ENCODE measurements at regions not wholly inside any gene's neighbourhood (a gene's known extent, or its start where the extent isn't known, plus 50 kb on each side); places are given as distances from the start of the nearest gene placed in this dataset.

DNA sequence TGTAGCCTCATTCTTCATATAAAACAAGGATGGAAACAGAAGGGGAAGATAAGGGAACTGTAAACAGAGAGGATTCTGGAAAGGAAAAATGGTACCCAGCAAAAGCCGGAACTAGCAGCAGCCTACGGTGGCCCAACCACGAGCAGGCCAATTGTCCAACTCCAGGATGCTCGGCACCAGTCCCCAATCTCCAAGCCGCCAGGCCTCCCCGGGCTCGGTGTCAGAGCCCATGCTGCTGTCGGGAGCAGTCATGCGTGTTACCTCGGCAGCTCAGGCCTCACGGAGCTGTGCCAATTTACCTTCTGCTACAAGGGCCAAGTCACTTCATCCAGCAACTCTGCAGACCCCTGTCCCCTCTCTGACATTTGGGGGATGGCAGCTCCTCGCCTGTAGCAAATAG is 130.8 kb downstream of the ZBTB18 start:
- Histone ChIP-seq H3K4me1 (replicated peaks in 1 of 2) (no peaks in the 10 kb centered on the region), H3K27me3 (no peaks in the 10 kb centered on the region)

GRCh38 chr1:244183037-244183436 is 132.0 kb downstream of the ZBTB18 start:
- intact Hi-C loops (cut with DNase I): no loop called here
- DNase-seq: no peak
- Histone ChIP-seq H3K36me3 (replicated peaks in 1 of 2) (no peaks in the 10 kb centered on the region), H3K4me3 (no peak overlapping the region), H3K27ac (no peak overlapping the region), H3K9me3 (replicated peaks in 1 of 3) (no peaks in the 10 kb centered on the region), H3K27me3 (no peaks in the 10 kb centered on the region), H3K4me1 (replicated peaks in 1 of 2) (no peaks in the 10 kb centered on the region)
- TF ChIP-seq POLR2A (IDR thresholded peaks at IDR 0.05) (no peak), CTCF (IDR thresholded peaks at IDR 0.05) (no peak)
- WGBS, 4 donors: 81 to 88% (median 86%) methylated on average over 7 of the region's 7 CpGs

More for the DNA sequence above, 130.8 kb downstream of the ZBTB18 start:
- TF ChIP-seq CTCF (IDR thresholded peaks at IDR 0.05) (no peak), POLR2A (IDR thresholded peaks at IDR 0.05) (no peak)
- Histone ChIP-seq H3K9me3 (replicated peaks in 1 of 3) (no peaks in the 10 kb centered on the region), H3K4me3 (no peak overlapping the region), H3K27ac (no peak overlapping the region), H3K36me3 (replicated peaks in 1 of 2) (no peaks in the 10 kb centered on the region)
- 90 to 94% (median 92%) methylated on average over 10 to 12 of the region's 12 CpGs for WGBS, 4 donors
- intact Hi-C loops (cut with DNase I): no loop called here
- no peak for DNase-seq

DNA sequence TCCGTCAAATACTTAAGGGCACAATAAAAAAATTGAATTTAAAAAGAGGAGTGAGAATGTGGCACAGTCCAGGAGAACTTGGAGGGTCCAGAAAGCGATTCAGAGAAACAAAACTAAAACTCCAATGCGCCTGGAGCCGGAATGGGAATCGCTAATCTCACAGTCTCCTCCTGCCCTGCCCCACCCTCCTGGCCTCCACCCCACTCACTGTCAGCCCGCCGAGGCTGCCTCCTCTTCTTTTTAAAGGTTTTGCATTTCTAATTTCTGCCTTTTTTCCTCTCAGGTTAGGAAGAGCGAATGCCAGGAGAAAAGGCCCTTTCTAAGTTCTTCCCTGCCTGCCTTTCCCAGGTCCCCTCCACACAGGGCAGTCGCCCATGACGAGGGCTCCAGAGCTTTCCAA is 135.3 kb downstream of the ZBTB18 start:
- H3K4me3 ChIP-seq: no peak overlapping the region
- H3K27ac ChIP-seq: no peak overlapping the region
- no peak for TF ChIP-seq POLR2A (IDR thresholded peaks at IDR 0.05)
- no peak for TF ChIP-seq CTCF (IDR thresholded peaks at IDR 0.05)
- DNase-seq: no peak
- no peaks in the 10 kb centered on the region for H3K27me3 ChIP-seq
- H3K36me3 ChIP-seq (replicated peaks in 1 of 2): no peaks in the 10 kb centered on the region
- H3K9me3 ChIP-seq (replicated peaks in 1 of 3): no peaks in the 10 kb centered on the region
- no peaks in the 10 kb centered on the region for H3K4me1 ChIP-seq (replicated peaks in 1 of 2)
- 86 to 95% (median 92%) methylated on average over 10 of the region's 10 CpGs for WGBS, 4 donors
- intact Hi-C loops (cut with DNase I): no loop called here

GRCh38 chr1:244187310-244187709 is 136.2 kb downstream of the ZBTB18 start:
- intact Hi-C loops (cut with DNase I): no loop called here
- 87 to 95% (median 91%) methylated on average over 12 of the region's 12 CpGs for WGBS, 4 donors
- Histone ChIP-seq H3K4me3 (no peak overlapping the region), H3K36me3 (replicated peaks in 1 of 2) (no peaks in the 10 kb centered on the region), H3K27me3 (no peaks in the 10 kb centered on the region), H3K27ac (no peak overlapping the region), H3K9me3 (replicated peaks in 1 of 3) (no peaks in the 10 kb centered on the region), H3K4me1 (replicated peaks in 1 of 2) (no peaks in the 10 kb centered on the region)
- no peak for DNase-seq
- no peak for TF ChIP-seq POLR2A (IDR thresholded peaks at IDR 0.05)
- no peak for TF ChIP-seq CTCF (IDR thresholded peaks at IDR 0.05)
